Neural crest cell (in vitro differentiated cells): ENCODE measurements at regions not wholly inside any gene's neighbourhood (a gene's known extent, or its start where the extent isn't known, plus 50 kb on each side); places are given as distances from the start of the nearest gene placed in this dataset.

Source experiments
- DNase-seq: peaks from one replicate; pipeline ENCODE4 v3.0.0; 2021; ENCODE audit warnings: low read depth, mixed read lengths, low spot score
- H3K27ac Mint-ChIP-seq: one replicate; pipeline ENCODE4 v1.8.0; 2021; ENCODE audit warnings: mild to moderate bottlenecking, mixed read lengths; ENCODE audit not compliant: unreplicated experiment
- H3K27me3 Mint-ChIP-seq: 2 replicates; pipeline ENCODE4 v1.8.0; 2021; ENCODE audit warnings: low read depth, mild to moderate bottlenecking, mixed read lengths
- H3K36me3 Mint-ChIP-seq: 2 replicates; pipeline ENCODE4 v1.8.0; 2021; ENCODE audit warnings: low read depth, mild to moderate bottlenecking, mixed read lengths
- H3K4me1 Mint-ChIP-seq: 2 replicates; pipeline ENCODE4 v1.8.0; 2021; ENCODE audit warnings: mixed read lengths
- H3K4me3 Mint-ChIP-seq: one replicate; pipeline ENCODE4 v1.8.0; 2021; ENCODE audit warnings: mild to moderate bottlenecking, mixed read lengths
- H3K9me3 Mint-ChIP-seq: 2 replicates; pipeline ENCODE4 v1.8.0; 2021; ENCODE audit warnings: mixed read lengths
- CTCF ChIP-seq: fragments of 200-600 bp; sonication (generic); conservative IDR thresholded peaks from 2 replicates; pipeline ENCODE4 v1.5.0; 2021; ENCODE audit warnings: antibody characterized with exemption, mild to moderate bottlenecking

- Mint-ChIP-seq H3K27ac (no peak overlapping the region), H3K27me3 (peaks cover 3% of the 10 kb centered on the region)
- no peak for TF ChIP-seq CTCF
These were observed 406.8 kb upstream of the TBX3 start for GRCh38 chr12:115090783-115091182.

GRCh38 chr12:115088995-115089841 lies 405.2 kb upstream of the TBX3 start:
- no peak overlapping the region for H3K27ac Mint-ChIP-seq
- no peak overlapping the region for H3K4me3 Mint-ChIP-seq
- peaks cover 3% of the 10 kb centered on the region for H3K27me3 Mint-ChIP-seq
- no peak for DNase-seq
- H3K4me1 Mint-ChIP-seq: no peaks in the 10 kb centered on the region
- no peaks in the 10 kb centered on the region for H3K36me3 Mint-ChIP-seq
- no peak for TF ChIP-seq CTCF
- H3K9me3 Mint-ChIP-seq: no peaks in the 10 kb centered on the region

More at GRCh38 chr12:115090783-115091182, 406.8 kb upstream of the TBX3 start:
- no peak for DNase-seq
- Mint-ChIP-seq H3K36me3 (no peaks in the 10 kb centered on the region), H3K4me1 (no peaks in the 10 kb centered on the region), H3K9me3 (no peaks in the 10 kb centered on the region), H3K4me3 (no peak overlapping the region)

- DNase-seq: no peak
- H3K9me3 Mint-ChIP-seq: no peaks in the 10 kb centered on the region
- H3K27me3 Mint-ChIP-seq: no peaks in the 10 kb centered on the region
- no peaks in the 10 kb centered on the region for H3K4me1 Mint-ChIP-seq
- no peak for TF ChIP-seq CTCF
- no peak overlapping the region for H3K27ac Mint-ChIP-seq
- no peak overlapping the region for H3K4me3 Mint-ChIP-seq
- no peaks in the 10 kb centered on the region for H3K36me3 Mint-ChIP-seq
These were observed 404.5 kb upstream of the TBX3 start for GRCh38 chr12:115088328-115088994.

GRCh38 chr12:115085594-115085993 lies 401.6 kb upstream of the TBX3 start:
- peaks cover 9% of the 10 kb centered on the region for H3K27me3 Mint-ChIP-seq
- no peak for TF ChIP-seq CTCF
- H3K4me1 Mint-ChIP-seq: no peaks in the 10 kb centered on the region
- no peak for DNase-seq
- no peak overlapping the region for H3K27ac Mint-ChIP-seq
- no peaks in the 10 kb centered on the region for H3K9me3 Mint-ChIP-seq
- no peak overlapping the region for H3K4me3 Mint-ChIP-seq
- H3K36me3 Mint-ChIP-seq: no peaks in the 10 kb centered on the region

- Mint-ChIP-seq H3K36me3 (no peaks in the 10 kb centered on the region), H3K27me3 (peaks cover 9% of the 10 kb centered on the region), H3K4me1 (no peaks in the 10 kb centered on the region), H3K4me3 (no peak overlapping the region), H3K27ac (no peak overlapping the region), H3K9me3 (no peaks in the 10 kb centered on the region)
- no peak for DNase-seq
- TF ChIP-seq CTCF: no peak
These were observed 395.8 kb upstream of the TBX3 start for GRCh38 chr12:115079760-115080159.
